GM12878 (cell line): ENCODE measurements at regions not wholly inside any gene's neighbourhood (a gene's known extent, or its start where the extent isn't known, plus 50 kb on each side); places are given as distances from the start of the nearest gene placed in this dataset.

Source experiments
- ATAC-seq: fragments of 200-7000 bp; cut with Tn5 transposase; 3 replicates; pipeline ENCODE4 v1.9.1; 2020; ENCODE audit warnings: mild to moderate bottlenecking, moderate library complexity
- BruUV-seq: library from RNA; stranded (reverse); fragments of 400-500 nt; replicated peaks from 2 replicates; lab custom pipeline; 2021; lab: Mats Ljungman, UMichigan
- CTCF ChIA-PET: fragments of 300-600 bp; sonication (Branson Sonifier 250); formaldehyde crosslinking; extraction: SDS; loops from one replicate; lab custom pipeline; 2021; ENCODE audit warnings: inconsistent platforms; lab: Yijun Ruan, JAX
- POLR2A ChIA-PET: fragments of 350-600 bp; formaldehyde crosslinking; extraction: SDS; loops from one replicate; lab custom pipeline; 2021; ENCODE audit warnings: inconsistent platforms; lab: Charles Lee
- RAD21 ChIA-PET: fragments of 300-600 bp; sonication (Branson Sonifier 250); formaldehyde crosslinking; loops from one replicate; lab custom pipeline; 2023; ENCODE audit warnings: antibody characterized with exemption; ENCODE audit not compliant: unreplicated experiment; lab: Charles Lee
- SMC1A ChIA-PET: fragments of 300-600 bp; sonication (Branson Sonifier 250); formaldehyde crosslinking; loops from one replicate; lab custom pipeline; 2023; ENCODE audit not compliant: unreplicated experiment, uncharacterized antibody; lab: Charles Lee
- DNase-seq: peaks from one replicate; pipeline ENCODE4 v3.0.0-alpha.2; 2011; ENCODE audit warnings: low read depth, low spot score
- FAIRE-seq: peaks from 3 replicates; lab custom pipeline; 2011; peaks lifted over from hg19 to GRCh38; lab: Jason Lieb, UNC
- H2AFZ ChIP-seq: 2 replicates; pipeline ENCODE4 v1.6.0; 2011; ENCODE audit warnings: low read depth, low read length, control low read depth; ENCODE audit not compliant: control insufficient read depth
- H3K27ac ChIP-seq: 2 replicates; pipeline ENCODE4 v1.5.1; 2011; ENCODE audit warnings: control low read depth; ENCODE audit not compliant: control insufficient read depth, insufficient read depth
- H3K27me3 ChIP-seq, 2 experiments: replicated peaks in 1 of 2; 2 replicates each; pipeline versions ENCODE4 v1.6.0 to v1.6.1; 2011; ENCODE audit warnings: low read length in 1 of 2; ENCODE audit not compliant: control insufficient read depth in 2 of 2, insufficient read depth in 2 of 2
- H3K36me3 ChIP-seq, 2 experiments: 2 replicates each; pipeline ENCODE4 v1.5.1; 2011; ENCODE audit warnings: low read length in 1 of 2; ENCODE audit not compliant: control insufficient read depth in 2 of 2, insufficient read depth in 2 of 2
- H3K4me1 ChIP-seq: 2 replicates; pipeline ENCODE4 v1.6.1; 2011; ENCODE audit warnings: mild to moderate bottlenecking, low read length, moderate library complexity, mixed read lengths; ENCODE audit not compliant: control insufficient read depth, insufficient read depth
- H3K4me2 ChIP-seq: 2 replicates; pipeline ENCODE4 v1.6.0; 2011; ENCODE audit warnings: control low read depth; ENCODE audit not compliant: control insufficient read depth, insufficient read depth
- H3K4me3 ChIP-seq: fragments of 200-600 bp; sonication (generic); 2 replicates; pipeline ENCODE4 v1.5.1; 2016
- H3K79me2 ChIP-seq: 2 replicates; pipeline ENCODE4 v1.6.0; 2011; ENCODE audit warnings: low read length; ENCODE audit not compliant: control insufficient read depth, insufficient read depth
- H3K9ac ChIP-seq: 2 replicates; pipeline ENCODE4 v1.8.0; 2011; ENCODE audit warnings: low read length, control low read depth, mixed read lengths; ENCODE audit not compliant: control insufficient read depth, insufficient read depth
- H3K9me3 ChIP-seq: replicated peaks from 3 replicates; pipeline ENCODE4 v1.5.1; 2011; ENCODE audit warnings: mild to moderate bottlenecking, low read length; ENCODE audit not compliant: control insufficient read depth, insufficient read depth
- H4K20me1 ChIP-seq: 2 replicates; pipeline ENCODE4 v1.6.0; 2011; ENCODE audit not compliant: control insufficient read depth, insufficient read depth
- BACH1 ChIP-seq: fragments of 450-650 bp; IDR thresholded peaks from 2 replicates; pipeline ENCODE4 v1.6.1; 2017; ENCODE audit warnings: mild to moderate bottlenecking, borderline replicate concordance
- BCL11A ChIP-seq: IDR thresholded peaks from 2 replicates; pipeline ENCODE4 v1.6.1; 2011; ENCODE audit warnings: low read depth, low read length
- FOS ChIP-seq: IDR thresholded peaks from 3 replicates; pipeline ENCODE4 v1.6.1; 2011; ENCODE audit warnings: borderline replicate concordance; ENCODE audit not compliant: insufficient read length; ENCODE audit errors: extremely low read depth
- FOXK2 ChIP-seq: fragments of 450-650 bp; IDR thresholded peaks from 2 replicates; pipeline ENCODE4 v1.6.1; 2017; ENCODE audit warnings: mild to moderate bottlenecking, moderate library complexity
- GABPA ChIP-seq: IDR thresholded peaks from 2 replicates; pipeline ENCODE4 v1.6.1; 2014; ENCODE audit warnings: antibody characterized with exemption, low read depth, mild to moderate bottlenecking, inconsistent platforms
- IRF5 ChIP-seq: fragments of 450-650 bp; IDR thresholded peaks from 2 replicates; pipeline ENCODE4 v1.6.1; 2017; ENCODE audit warnings: borderline replicate concordance
- LARP7 ChIP-seq: fragments of 450-650 bp; IDR thresholded peaks from 2 replicates; pipeline ENCODE4 v1.6.1; 2017; ENCODE audit warnings: mild to moderate bottlenecking
- MLLT1 ChIP-seq: fragments of 450-650 bp; IDR thresholded peaks from 2 replicates; pipeline ENCODE4 v1.6.1; 2016; ENCODE audit warnings: mild to moderate bottlenecking
- NFYA ChIP-seq: IDR thresholded peaks from 2 replicates; pipeline ENCODE4 v1.6.1; 2011; ENCODE audit warnings: low read depth, mild to moderate bottlenecking, low read length, improper control_type of control experiment, borderline replicate concordance
- PKNOX1 ChIP-seq: fragments of 450-650 bp; IDR thresholded peaks from 2 replicates; pipeline ENCODE4 v1.6.1; 2016; ENCODE audit warnings: mild to moderate bottlenecking
- POLR2AphosphoS2 ChIP-seq: IDR thresholded peaks from 2 replicates; pipeline ENCODE4 v1.6.1; 2011; ENCODE audit warnings: low read depth, mild to moderate bottlenecking, low read length, improper control_type of control experiment, moderate library complexity
- POU2F2 ChIP-seq: IDR thresholded peaks from 3 replicates; pipeline ENCODE4 v1.6.1; 2011; ENCODE audit warnings: low read depth, mild to moderate bottlenecking, low read length, borderline replicate concordance
- RBBP5 ChIP-seq: fragments of 200-600 bp; sonication (generic); conservative IDR thresholded peaks from 2 replicates; pipeline ENCODE4 v1.6.1; 2016
- SIN3A ChIP-seq: IDR thresholded peaks from 2 replicates; pipeline ENCODE4 v1.6.1; 2012; ENCODE audit warnings: low read depth, low read length, improper control_type of control experiment
- SMAD5 ChIP-seq: IDR thresholded peaks from 2 replicates; pipeline ENCODE4 v1.6.1; 2016; ENCODE audit warnings: antibody characterized with exemption, low read depth
- SMARCA5 ChIP-seq: fragments of 450-650 bp; IDR thresholded peaks from 2 replicates; pipeline ENCODE4 v1.6.1; 2017; ENCODE audit warnings: mild to moderate bottlenecking
- SPI1 ChIP-seq: IDR thresholded peaks from 2 replicates; pipeline ENCODE4 v1.6.1; 2011; ENCODE audit warnings: low read depth, mild to moderate bottlenecking, low read length, moderate library complexity, borderline replicate concordance; ENCODE audit not compliant: insufficient read depth
- TAF1 ChIP-seq: IDR thresholded peaks from 2 replicates; pipeline ENCODE4 v1.6.1; 2011; ENCODE audit warnings: mild to moderate bottlenecking, low read depth, low read length, borderline replicate concordance
- ZBED1 ChIP-seq: IDR thresholded peaks from 2 replicates; pipeline ENCODE4 v1.6.1; 2016; ENCODE audit warnings: borderline replicate concordance
- WGBS: methylation state at CpG from one replicate; pipeline ENCODE4 v1.1.6; 2016; ENCODE audit warnings: low lambda C conversion rate; ENCODE audit not compliant: insufficient replicate concordance, insufficient coverage; ENCODE audit errors: missing lambda C conversion rate; 5-methylcytosine and 5-hydroxymethylcytosine counted together
- in situ Hi-C: fragments of 300-500 bp; cut with MboI; formaldehyde crosslinking; loops from 9 replicates; pipeline ENCODE4 v1.14.3; 2018; ENCODE audit warnings: mixed read lengths
- intact Hi-C: fragments of 100-400 bp; cut with micrococcal nuclease; formaldehyde crosslinking; loops from one replicate; pipeline ENCODE4 v1.14.2; 2022; ENCODE audit not compliant: unreplicated experiment

- Histone ChIP-seq H3K4me3 (no peak overlapping the region), H3K36me3 (no peaks in the 10 kb centered on the region), H3K79me2 (no peaks in the 10 kb centered on the region), H4K20me1 (no peaks in the 10 kb centered on the region), H3K4me2 (no peak overlapping the region), H3K9ac (no peak overlapping the region), H3K27me3 (no peaks in the 10 kb centered on the region), H3K9me3 (no peaks in the 10 kb centered on the region), H2AFZ (no peak overlapping the region), H3K27ac (no peak overlapping the region), H3K4me1 (no peaks in the 10 kb centered on the region)
- ATAC-seq (no peak), FAIRE-seq (no peak), DNase-seq (no peak)
- no TSS peak for BruUV-seq
- CTCF ChIA-PET = no interaction called here
- SMC1A ChIA-PET = no interaction called here
- RAD21 ChIA-PET = no interaction called here
- in situ Hi-C loops (no loop called here), intact Hi-C loops (no loop called here)
- TF ChIP-seq FOXK2 = no peak
- no peak for TF ChIP-seq NFYA
- no peak for TF ChIP-seq POLR2AphosphoS2
- TF ChIP-seq SPI1 = no peak
- no peak for TF ChIP-seq SMAD5
- TF ChIP-seq MLLT1 = no peak
- TF ChIP-seq SIN3A = no peak
- no peak for TF ChIP-seq PKNOX1
- TF ChIP-seq SMARCA5 = no peak
- no peak for TF ChIP-seq RBBP5
- no peak for TF ChIP-seq GABPA
- TF ChIP-seq IRF5 = no peak
- no peak for TF ChIP-seq FOS
- TF ChIP-seq POU2F2 = no peak
- no peak for TF ChIP-seq BACH1
- no peak for TF ChIP-seq BCL11A
- no peak for TF ChIP-seq LARP7
- no peak for TF ChIP-seq ZBED1
- no peak for TF ChIP-seq TAF1
- POLR2A ChIA-PET = no interaction called here
- WGBS = 14% methylated on average over 3 of the region's 3 CpGs
Observed at GRCh38 chr5:42235837-42236236, 187.4 kb upstream of the GHR start.
